Upper lobe of left lung (tissue), 6 donors: ENCODE measurements at regions not wholly inside any gene's neighbourhood (a gene's known extent, or its start where the extent isn't known, plus 50 kb on each side); places are given as distances from the start of the nearest gene placed in this dataset.
A peak's percentile ranks its signal among the peaks of the same experiment; 100 is the strongest.

Source experiments
- ATAC-seq, 2 donors: fragments of 200-7000 bp; cut with Tn5 transposase; one replicate each; pipeline ENCODE4 v1.9.1; 2022; ENCODE audit warnings: mild to moderate bottlenecking in 2 of 2, moderate library complexity in 2 of 2; ENCODE audit not compliant: low FRiP score in 2 of 2
- DNase-seq, 2 donors: peaks; one replicate each; pipeline ENCODE4 v3.0.0-alpha.2; 2019 to 2020
- H3K27ac ChIP-seq, 4 donors: fragments of 200-600 bp; sonication (generic); one replicate each; pipeline ENCODE4 v1.5.1; 2016 to 2019
- H3K27me3 ChIP-seq, 4 donors: fragments of 200-600 bp; sonication (generic); one replicate each; pipeline ENCODE4 v1.5.1; 2017 to 2019
- H3K36me3 ChIP-seq, 4 donors: fragments of 200-600 bp; sonication (generic); one replicate each; pipeline ENCODE4 v1.5.1; 2016 to 2019
- H3K4me1 ChIP-seq, 4 donors: fragments of 200-600 bp; sonication (generic); one replicate each; pipeline ENCODE4 v1.5.1; 2018 to 2019
- H3K4me3 ChIP-seq, 4 donors: fragments of 200-600 bp; sonication (generic); one replicate each; pipeline ENCODE4 v1.5.1; 2017 to 2019; ENCODE audit warnings: mild to moderate bottlenecking in 2 of 4, moderate library complexity in 1 of 4
- H3K9me3 ChIP-seq, 4 donors: fragments of 200-600 bp; sonication (generic); one replicate each; pipeline ENCODE4 v1.5.1; 2018 to 2019
- EP300 ChIP-seq, 4 donors: sonication (generic); formaldehyde crosslinking; IDR thresholded peaks; one replicate each; pipeline ENCODE4 v1.5.1; 2017; ENCODE audit warnings: antibody characterized with exemption in 4 of 4, control low read depth in 2 of 4
- POLR2A ChIP-seq, 4 donors: fragments of 450-650 bp; IDR thresholded peaks; one replicate each; pipeline ENCODE4 v1.5.1; 2016 to 2017; ENCODE audit warnings: antibody characterized with exemption in 4 of 4, mild to moderate bottlenecking in 2 of 4
- POLR2AphosphoS5 ChIP-seq, 2 donors: sonication (generic); formaldehyde crosslinking; IDR thresholded peaks; one replicate each; pipeline ENCODE4 v1.5.1; 2017; ENCODE audit warnings: antibody characterized with exemption in 2 of 2
- WGBS, 2 donors: methylation state at CpG; one replicate each; pipeline ENCODE4 v1.1.5; 2017 to 2018; 5-methylcytosine and 5-hydroxymethylcytosine counted together
- TF ChIP-seq, protein P1 (sequence below), 6 experiments: fragments of 450-650 bp in 4 of 6; fragments of 200-600 bp in 2 of 6; sonication (generic) in 2 of 6; IDR thresholded peaks; one replicate each; pipeline ENCODE4 v1.5.1; 2016 to 2019; ENCODE audit warnings: antibody characterized with exemption in 6 of 6
- donor health status: DM: no; HTN: no; CAD: no; lungs with moderate emphysema.
- donor health status: DM: no; HTN: yes; CAD: no; lungs with severe emphysema.

DNA sequence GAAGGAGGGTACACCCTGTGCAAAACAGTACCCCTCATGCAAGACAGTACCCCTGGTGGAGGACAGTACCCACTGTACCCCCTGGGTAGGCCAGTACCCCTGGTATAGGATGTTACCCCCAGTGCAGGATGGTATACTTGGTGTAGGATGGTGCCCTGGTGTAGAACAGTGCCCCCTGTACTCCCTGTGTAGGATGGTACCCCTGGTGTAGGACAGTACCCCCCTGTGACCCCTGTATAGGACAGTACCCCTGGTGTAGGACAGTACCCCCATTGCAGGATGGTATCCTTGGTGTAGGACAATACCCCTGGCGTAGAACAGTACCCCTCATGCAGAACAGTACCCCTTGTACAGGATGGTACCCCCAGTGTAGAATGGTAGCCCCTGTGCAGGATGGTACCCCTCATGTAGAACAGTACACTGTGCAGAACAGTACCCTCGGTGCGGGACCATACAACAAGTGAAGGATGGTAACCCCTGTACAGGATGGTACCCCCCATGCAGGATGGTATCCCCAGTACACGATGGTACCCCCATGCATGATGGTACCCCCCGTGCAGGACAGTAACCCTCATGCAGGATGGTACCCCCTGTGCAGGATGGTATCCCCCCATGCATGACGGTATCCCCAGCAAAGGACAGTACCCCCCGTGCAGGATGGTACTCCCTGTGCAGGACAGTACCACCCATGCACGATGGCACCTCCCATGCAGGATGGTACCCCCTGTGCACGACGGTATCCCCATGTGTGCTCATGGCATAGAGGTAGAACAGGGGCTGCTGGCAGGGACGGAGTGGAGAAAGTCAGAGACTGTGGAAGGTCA is 248.0 kb downstream of the DCDC2C start:
- DNase-seq (no peak), ATAC-seq (peak; percentile 24 to 65)
- Histone ChIP-seq H3K27ac (no peak overlapping the region), H3K4me1 (no peaks in the 10 kb centered on the region), H3K36me3 (no peaks in the 10 kb centered on the region), H3K27me3 (no peaks in the 10 kb centered on the region), H3K4me3 (no peak overlapping the region), H3K9me3 (peaks cover 0 to 6% (median 0%) of the 10 kb centered on the region in 4 donors)
- WGBS, 2 donors: 83 to 88% methylated on average over 6 to 9 of the region's 11 CpGs
- no peak for TF ChIP-seq POLR2A (IDR thresholded peaks at IDR 0.05)

DNA sequence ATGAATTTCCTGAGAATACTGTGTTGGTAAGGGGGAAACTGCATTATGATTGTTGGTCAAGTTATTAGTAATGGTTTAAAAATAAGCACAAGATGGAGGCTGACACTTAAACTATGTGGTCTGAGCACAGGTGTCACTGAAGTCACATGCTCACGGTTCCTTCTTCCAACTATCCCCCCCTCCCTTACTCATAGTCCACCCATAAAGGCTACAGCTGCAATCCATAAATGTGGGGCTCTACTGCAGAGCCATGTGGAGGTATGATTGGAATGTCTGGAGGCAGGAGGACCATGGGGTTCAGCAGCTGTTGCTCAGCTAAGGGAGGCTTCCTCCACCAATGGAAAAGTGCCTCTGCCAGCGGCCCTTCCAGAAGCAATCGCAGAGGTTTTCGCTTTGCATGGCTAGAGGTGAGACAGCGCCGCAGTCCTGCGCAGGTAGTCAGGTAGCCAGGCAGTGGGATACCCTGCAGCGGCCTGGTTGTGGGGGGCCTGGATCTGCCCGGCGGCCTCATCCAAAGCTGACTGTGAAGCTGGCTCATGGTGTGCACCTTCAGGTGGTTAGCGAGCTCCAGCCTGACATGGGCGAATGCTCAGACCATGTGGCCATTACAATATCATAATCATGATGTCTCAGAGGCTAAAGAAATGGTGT is 249.6 kb downstream of the DCDC2C start:
- H3K27me3 ChIP-seq: no peaks in the 10 kb centered on the region
- TF ChIP-seq, protein P1, sequence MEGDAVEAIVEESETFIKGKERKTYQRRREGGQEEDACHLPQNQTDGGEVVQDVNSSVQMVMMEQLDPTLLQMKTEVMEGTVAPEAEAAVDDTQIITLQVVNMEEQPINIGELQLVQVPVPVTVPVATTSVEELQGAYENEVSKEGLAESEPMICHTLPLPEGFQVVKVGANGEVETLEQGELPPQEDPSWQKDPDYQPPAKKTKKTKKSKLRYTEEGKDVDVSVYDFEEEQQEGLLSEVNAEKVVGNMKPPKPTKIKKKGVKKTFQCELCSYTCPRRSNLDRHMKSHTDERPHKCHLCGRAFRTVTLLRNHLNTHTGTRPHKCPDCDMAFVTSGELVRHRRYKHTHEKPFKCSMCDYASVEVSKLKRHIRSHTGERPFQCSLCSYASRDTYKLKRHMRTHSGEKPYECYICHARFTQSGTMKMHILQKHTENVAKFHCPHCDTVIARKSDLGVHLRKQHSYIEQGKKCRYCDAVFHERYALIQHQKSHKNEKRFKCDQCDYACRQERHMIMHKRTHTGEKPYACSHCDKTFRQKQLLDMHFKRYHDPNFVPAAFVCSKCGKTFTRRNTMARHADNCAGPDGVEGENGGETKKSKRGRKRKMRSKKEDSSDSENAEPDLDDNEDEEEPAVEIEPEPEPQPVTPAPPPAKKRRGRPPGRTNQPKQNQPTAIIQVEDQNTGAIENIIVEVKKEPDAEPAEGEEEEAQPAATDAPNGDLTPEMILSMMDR (IDR thresholded peaks at IDR 0.05): no peak
- TF ChIP-seq EP300 (IDR thresholded peaks at IDR 0.05) (no peak), POLR2AphosphoS5 (IDR thresholded peaks at IDR 0.05) (no peak), POLR2A (IDR thresholded peaks at IDR 0.05) (no peak)
- no peaks in the 10 kb centered on the region for H3K4me1 ChIP-seq
- no peaks in the 10 kb centered on the region for H3K36me3 ChIP-seq
- H3K27ac ChIP-seq: no peak overlapping the region
- H3K9me3 ChIP-seq: peaks cover 0 to 6% (median 0%) of the 10 kb centered on the region in 4 donors
- DNase-seq (no peak), ATAC-seq (no peak)
- 82 to 95% methylated on average over 6 to 12 of the region's 12 CpGs for WGBS, 2 donors
- H3K4me3 ChIP-seq: no peak overlapping the region

DNA sequence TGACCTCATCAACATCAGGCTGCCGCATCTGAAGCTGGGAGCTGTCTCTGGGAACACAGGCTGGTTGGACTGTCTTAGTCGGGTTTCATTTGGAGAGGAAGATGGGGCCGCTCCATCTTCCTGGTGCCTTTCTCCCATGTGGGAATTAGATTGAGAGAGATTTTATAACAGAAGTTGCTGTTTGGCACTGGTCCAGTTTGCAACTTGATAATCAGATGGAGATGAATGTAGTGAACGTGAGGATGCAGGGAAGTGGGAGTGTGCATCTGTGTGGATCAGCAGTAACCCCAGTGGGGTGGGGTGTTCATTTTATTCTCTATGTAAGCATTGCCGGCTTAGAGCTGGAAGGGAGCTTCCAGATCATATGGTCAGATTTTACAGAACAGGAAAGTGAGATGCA is 250.9 kb downstream of the DCDC2C start:
- no peaks in the 10 kb centered on the region for H3K4me1 ChIP-seq
- no peaks in the 10 kb centered on the region for H3K36me3 ChIP-seq
- peaks cover 0 to 6% (median 0%) of the 10 kb centered on the region in 4 donors for H3K9me3 ChIP-seq
- no peak overlapping the region for H3K27ac ChIP-seq
- WGBS, 2 donors: 64 to 65% methylated on average over 5 of the region's 5 CpGs
- DNase-seq (no peak), ATAC-seq (no peak)
- H3K4me3 ChIP-seq: no peak overlapping the region
- H3K27me3 ChIP-seq: no peaks in the 10 kb centered on the region
- TF ChIP-seq POLR2A (IDR thresholded peaks at IDR 0.05) (no peak), POLR2AphosphoS5 (IDR thresholded peaks at IDR 0.05) (no peak), EP300 (IDR thresholded peaks at IDR 0.05) (no peak)
- TF ChIP-seq, protein P1 (IDR thresholded peaks at IDR 0.05): no peak

DNA sequence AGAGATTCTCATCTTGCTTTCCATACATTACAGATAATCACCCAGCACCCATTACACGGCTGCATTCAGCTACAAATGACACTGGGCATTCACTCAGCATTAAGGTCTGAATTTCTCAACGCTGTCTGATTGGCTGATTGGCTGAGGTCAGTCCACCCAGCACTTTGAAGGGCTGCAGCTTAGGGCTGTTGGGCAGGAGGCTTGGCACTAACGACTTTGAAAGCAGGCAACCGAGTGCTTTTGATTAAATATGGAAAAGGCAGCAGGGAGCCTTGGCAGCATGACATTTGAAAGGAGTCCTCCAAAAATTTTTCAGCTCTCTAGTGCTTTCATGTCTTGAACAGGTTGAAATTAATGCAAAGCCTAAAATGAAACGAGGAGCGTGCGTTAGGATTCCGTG is 253.0 kb downstream of the DCDC2C start:
- DNase-seq (no peak), ATAC-seq (no peak)
- Histone ChIP-seq H3K36me3 (no peaks in the 10 kb centered on the region), H3K27ac (no peak overlapping the region), H3K27me3 (no peaks in the 10 kb centered on the region), H3K4me3 (no peak overlapping the region), H3K4me1 (no peaks in the 10 kb centered on the region), H3K9me3 (no peaks in the 10 kb centered on the region)
- WGBS, 2 donors: 60 to 65% methylated on average over 8 of the region's 8 CpGs
- TF ChIP-seq POLR2AphosphoS5 (IDR thresholded peaks at IDR 0.05) (no peak), POLR2A (IDR thresholded peaks at IDR 0.05) (no peak), EP300 (IDR thresholded peaks at IDR 0.05) (no peak)
- TF ChIP-seq, protein P1 (IDR thresholded peaks at IDR 0.05): no peak

DNA sequence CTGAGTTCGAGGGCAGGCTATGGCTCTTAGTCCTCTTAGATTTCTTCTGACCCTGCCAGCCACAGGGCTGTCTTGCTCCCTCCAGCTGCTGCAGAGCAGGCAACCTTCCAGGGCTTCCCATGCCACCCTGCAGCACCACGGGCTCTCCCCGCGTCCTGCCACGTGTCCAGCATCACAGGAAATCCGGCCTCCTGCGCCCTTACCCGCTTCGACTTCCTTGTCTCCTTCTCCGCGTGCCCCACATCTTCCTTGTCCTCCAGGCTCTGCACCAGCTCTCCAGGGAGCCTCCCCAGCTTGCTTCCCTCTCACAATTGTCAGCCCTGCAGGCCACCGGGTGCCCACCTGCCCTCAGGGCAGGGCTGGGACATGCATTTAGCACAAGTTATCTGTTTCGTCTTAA is 253.5 kb downstream of the DCDC2C start:
- H3K36me3 ChIP-seq: no peaks in the 10 kb centered on the region
- H3K4me1 ChIP-seq: no peaks in the 10 kb centered on the region
- DNase-seq (peak in 1 of 2 donors; percentile 56), ATAC-seq (no peak)
- no peak overlapping the region for H3K4me3 ChIP-seq
- TF ChIP-seq POLR2AphosphoS5 (IDR thresholded peaks at IDR 0.05) (no peak), POLR2A (IDR thresholded peaks at IDR 0.05) (no peak), EP300 (IDR thresholded peaks at IDR 0.05) (no peak)
- TF ChIP-seq, protein P1 (IDR thresholded peaks at IDR 0.05): no peak
- WGBS, 2 donors: 82 to 84% methylated on average over 11 to 13 of the region's 13 CpGs
- no peaks in the 10 kb centered on the region for H3K27me3 ChIP-seq
- no peak overlapping the region for H3K27ac ChIP-seq
- no peaks in the 10 kb centered on the region for H3K9me3 ChIP-seq
